AG10803 (cell line): ENCODE measurements at regions not wholly inside any gene's neighbourhood (a gene's known extent, or its start where the extent isn't known, plus 50 kb on each side); places are given as distances from the start of the nearest gene placed in this dataset.

Experiments
- DNase-seq: peaks from one replicate; pipeline ENCODE4 v3.0.0; 2010; ENCODE audit warnings: low read depth
- H3K4me3 ChIP-seq: 2 replicates; pipeline ENCODE4 v1.5.1; 2011; ENCODE audit warnings: mild to moderate bottlenecking, low read length, control low read depth
- CTCF ChIP-seq: conservative IDR thresholded peaks from 2 replicates; pipeline ENCODE4 v1.5.1; 2011; ENCODE audit warnings: mild to moderate bottlenecking, low read length, control low read depth, inconsistent platforms

DNA sequence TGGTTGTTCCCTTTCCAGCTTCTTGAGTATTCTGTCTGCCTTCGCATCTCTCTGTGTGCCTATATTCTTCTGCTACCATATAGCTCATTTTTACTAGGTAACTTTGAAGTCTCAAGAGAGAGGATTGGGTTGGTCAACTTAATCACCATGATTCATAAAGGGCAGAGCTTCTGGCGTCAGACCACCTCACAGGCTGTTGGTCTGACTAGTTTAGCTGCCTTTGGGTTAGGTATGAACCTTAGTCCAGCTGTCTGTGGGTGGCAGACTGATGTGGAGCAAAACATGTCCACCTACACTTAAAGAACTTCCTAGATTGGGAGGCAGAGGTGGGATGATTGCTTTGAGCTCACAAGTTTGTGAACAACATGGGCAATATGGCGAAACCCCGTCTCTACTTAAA is 192.2 kb upstream of the SGK1 start:
- DNase-seq: no peak

DNA sequence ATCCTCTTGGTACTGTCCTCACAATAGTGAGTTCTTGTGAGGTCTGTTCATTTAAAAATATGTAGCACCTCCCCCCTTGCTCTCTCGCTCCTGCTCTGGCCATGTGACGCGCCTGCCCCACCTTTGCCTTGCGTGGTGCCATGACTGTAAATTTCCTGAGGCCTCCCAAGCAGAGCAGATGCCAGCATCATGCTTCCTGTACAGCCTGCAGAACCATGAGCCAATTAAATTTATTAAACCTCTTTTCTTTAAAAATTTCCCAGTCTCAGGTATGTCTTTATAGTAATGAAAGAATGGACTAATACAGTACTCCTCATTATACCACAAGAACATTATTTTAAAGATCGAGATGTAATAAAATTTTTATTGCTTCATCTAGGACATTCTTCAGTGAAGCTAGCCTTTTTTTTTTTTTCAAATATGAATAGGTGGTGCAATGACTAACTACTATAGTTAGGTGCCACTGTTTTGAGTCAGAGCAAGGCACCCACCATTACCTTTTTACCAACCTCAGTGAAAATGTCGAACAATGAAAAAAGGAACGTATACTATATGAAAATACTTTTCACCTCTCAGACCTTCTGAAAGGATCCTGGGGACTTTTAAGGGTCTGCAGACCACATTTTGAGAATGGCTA is 191.1 kb upstream of the SGK1 start:
- TF ChIP-seq CTCF: no peak
- DNase-seq: no peak
- no peak overlapping the region for H3K4me3 ChIP-seq

More for the DNA sequence above, 192.2 kb upstream of the SGK1 start:
- H3K4me3 ChIP-seq: no peak overlapping the region
- TF ChIP-seq CTCF: no peak

DNA sequence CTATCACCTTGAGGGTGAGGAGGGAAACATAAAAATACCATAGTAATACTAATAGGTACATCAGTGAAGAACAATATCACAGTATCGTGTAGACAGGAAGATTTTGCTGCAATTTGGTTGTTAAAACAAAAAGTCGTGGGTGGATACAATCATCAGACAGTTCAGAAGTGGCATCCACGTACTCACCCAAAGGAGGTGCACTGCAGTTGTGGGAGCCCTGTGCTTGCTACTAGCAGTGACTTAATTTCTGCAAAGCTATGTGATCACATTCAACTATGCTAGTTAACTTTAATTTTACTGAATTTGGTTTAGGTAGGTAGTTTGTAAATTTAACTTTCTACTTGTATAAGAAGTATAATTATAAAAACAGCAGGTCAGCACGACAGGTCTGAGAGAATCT is 188.2 kb upstream of the SGK1 start:
- TF ChIP-seq CTCF: no peak
- DNase-seq: no peak
- no peak overlapping the region for H3K4me3 ChIP-seq

GRCh38 chr6:134503585-134504281 is 185.8 kb upstream of the SGK1 start:
- no peak for TF ChIP-seq CTCF
- no peak overlapping the region for H3K4me3 ChIP-seq
- DNase-seq: no peak

DNA sequence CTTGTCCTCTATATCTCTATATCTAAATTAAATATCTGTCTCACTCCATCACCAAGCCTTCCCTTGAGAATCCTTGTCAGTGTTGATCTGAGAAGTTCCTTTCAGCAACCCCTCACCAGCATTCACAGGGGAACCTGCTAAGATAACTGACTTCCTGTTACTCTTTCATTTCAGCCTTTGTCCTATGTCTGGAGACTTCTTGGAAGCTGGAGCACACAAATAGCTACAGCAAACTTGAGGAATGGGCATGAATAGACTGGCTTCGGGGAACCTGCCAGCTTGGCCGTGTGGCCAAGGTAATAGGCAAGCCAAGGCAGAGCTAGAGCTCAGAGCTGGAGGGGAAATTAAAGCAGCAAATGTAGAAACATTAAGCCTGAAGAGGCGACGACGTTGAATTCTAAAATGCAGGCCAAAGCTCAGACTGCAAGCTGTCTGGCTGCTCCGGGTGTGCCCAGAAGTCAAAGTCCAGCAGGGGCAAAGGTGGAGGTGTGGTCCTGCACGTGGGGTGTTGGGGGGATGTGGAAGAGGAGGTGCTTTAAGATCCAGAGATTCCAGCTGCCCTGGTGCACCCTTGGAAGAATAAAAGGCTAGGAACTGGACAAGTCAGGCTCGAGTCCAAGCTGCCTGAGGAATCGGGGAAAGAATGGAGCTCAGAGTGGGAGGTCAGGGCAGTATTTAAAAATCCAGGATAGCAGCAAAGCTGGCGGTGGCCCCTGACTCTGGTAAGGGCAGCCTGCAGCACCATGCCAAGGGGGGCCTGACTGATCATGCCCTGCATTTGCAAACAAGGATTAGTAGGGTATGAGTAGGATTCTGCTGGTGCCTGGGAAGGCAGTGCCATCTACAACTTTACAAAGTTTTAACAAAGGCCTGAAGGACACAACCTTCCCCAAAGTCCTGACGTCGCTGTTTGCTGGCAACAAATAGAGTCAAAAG is 185.0 kb upstream of the SGK1 start:
- H3K4me3 ChIP-seq: no peak overlapping the region
- TF ChIP-seq CTCF: no peak
- DNase-seq: no peak

DNA sequence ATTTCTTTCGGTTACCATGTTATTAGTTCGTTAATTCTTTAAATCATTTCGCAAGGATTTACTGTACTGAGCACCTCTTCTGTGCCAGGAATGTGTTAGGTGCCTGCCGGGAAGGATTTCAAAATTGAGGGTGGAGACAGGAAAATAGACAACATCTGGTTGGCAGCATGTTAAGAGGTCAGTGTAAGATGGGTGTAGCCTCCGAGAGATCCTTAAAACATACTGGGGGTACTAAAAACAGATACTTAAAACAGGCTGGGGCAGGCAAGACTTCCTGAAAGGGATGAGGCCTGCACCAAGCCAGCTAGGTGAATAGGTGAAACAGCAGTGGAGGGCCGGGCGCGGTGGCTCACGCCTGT is 178.0 kb upstream of the SGK1 start:
- no peak overlapping the region for H3K4me3 ChIP-seq
- DNase-seq: peak; percentile 35
- no peak for TF ChIP-seq CTCF
